Bronchial epithelial cell (primary cell): ENCODE measurements at regions not wholly inside any gene's neighbourhood (a gene's known extent, or its start where the extent isn't known, plus 50 kb on each side); places are given as distances from the start of the nearest gene placed in this dataset.

ENCODE experiments used
- DNase-seq: peaks from one replicate; pipeline ENCODE4 v3.0.0-alpha.2; 2010; ENCODE audit warnings: low read depth
- FAIRE-seq: peaks from 2 replicates; lab custom pipeline; 2011; peaks lifted over from hg19 to GRCh38; lab: Jason Lieb, UNC
- H3K27me3 ChIP-seq: 2 replicates; pipeline ENCODE4 v1.5.1; 2011; ENCODE audit warnings: low read length; ENCODE audit not compliant: control insufficient read depth, insufficient read depth
- H3K36me3 ChIP-seq: 2 replicates; pipeline ENCODE4 v1.5.1; 2011; ENCODE audit warnings: low read length; ENCODE audit not compliant: control insufficient read depth, insufficient read depth
- H3K4me3 ChIP-seq: 2 replicates; pipeline ENCODE4 v1.5.1; 2011; ENCODE audit warnings: mild to moderate bottlenecking, low read depth, low read length, control low read depth
- CTCF ChIP-seq: IDR thresholded peaks from 2 replicates; pipeline ENCODE4 v1.5.1; 2011; ENCODE audit warnings: mild to moderate bottlenecking, moderate library complexity, low read length, control low read depth, inconsistent platforms; ENCODE audit not compliant: insufficient read depth, severe bottlenecking

- peak; percentile 32 for FAIRE-seq
Measured at GRCh38 chr4:97270051-97270450, 873.2 kb downstream of the STPG2 start.

GRCh38 chr4:97279391-97279790 lies 863.9 kb downstream of the STPG2 start:
- H3K4me3 ChIP-seq = no peak overlapping the region
- no peak for FAIRE-seq
- H3K27me3 ChIP-seq = no peaks in the 10 kb centered on the region
- no peaks in the 10 kb centered on the region for H3K36me3 ChIP-seq
- TF ChIP-seq CTCF = no peak
- no peak for DNase-seq

More at GRCh38 chr4:97270051-97270450, 873.2 kb downstream of the STPG2 start:
- no peak for TF ChIP-seq CTCF
- no peak overlapping the region for H3K4me3 ChIP-seq
- no peak for DNase-seq
- H3K36me3 ChIP-seq = no peaks in the 10 kb centered on the region
- no peaks in the 10 kb centered on the region for H3K27me3 ChIP-seq

- no peak for DNase-seq
- no peak for TF ChIP-seq CTCF
- no peaks in the 10 kb centered on the region for H3K27me3 ChIP-seq
- H3K36me3 ChIP-seq = no peaks in the 10 kb centered on the region
- FAIRE-seq = no peak
- no peak overlapping the region for H3K4me3 ChIP-seq
Measured at GRCh38 chr4:97300561-97300960, 842.7 kb downstream of the STPG2 start.

- H3K4me3 ChIP-seq = no peak overlapping the region
- no peaks in the 10 kb centered on the region for H3K27me3 ChIP-seq
- no peak for TF ChIP-seq CTCF
- DNase-seq (no peak), FAIRE-seq (no peak)
- no peaks in the 10 kb centered on the region for H3K36me3 ChIP-seq
Measured at GRCh38 chr4:97305351-97305750, 837.9 kb downstream of the STPG2 start.

GRCh38 chr4:97309121-97309520 lies 834.2 kb downstream of the STPG2 start:
- DNase-seq = no peak
- no peak for TF ChIP-seq CTCF
- no peak for FAIRE-seq
- Histone ChIP-seq H3K4me3 (no peak overlapping the region), H3K36me3 (no peaks in the 10 kb centered on the region), H3K27me3 (no peaks in the 10 kb centered on the region)

GRCh38 chr4:97317201-97317600 lies 826.1 kb downstream of the STPG2 start:
- Histone ChIP-seq H3K27me3 (no peaks in the 10 kb centered on the region), H3K4me3 (no peak overlapping the region), H3K36me3 (no peaks in the 10 kb centered on the region)
- DNase-seq = no peak
- FAIRE-seq = no peak
- TF ChIP-seq CTCF = no peak
